H9 (cell line): ENCODE measurements at regions not wholly inside any gene's neighbourhood (a gene's known extent, or its start where the extent isn't known, plus 50 kb on each side); places are given as distances from the start of the nearest gene placed in this dataset.
"Not testable (repeated sequence)": the region's sequence is repeated elsewhere in the genome, so short reads cannot be mapped to it uniquely, and the experiment has no call there.

Experiments
- DNase-seq: peaks from one replicate; pipeline ENCODE4 v3.0.0-alpha.2; 2017
- H2AFZ ChIP-seq: one replicate; pipeline ENCODE4 v1.6.1; 2013; ENCODE audit warnings: mild to moderate bottlenecking, low read length, control low read depth, moderate library complexity
- H2AK5ac ChIP-seq: 2 replicates; pipeline ENCODE4 v1.6.1; 2013; ENCODE audit warnings: low read length, control low read depth, mixed read lengths; ENCODE audit not compliant: insufficient read length
- H2BK120ac ChIP-seq: one replicate; pipeline ENCODE4 v1.6.1; 2013; ENCODE audit warnings: low read depth, mild to moderate bottlenecking, low read length, control low read depth, inconsistent platforms; ENCODE audit not compliant: poor library complexity, severe bottlenecking
- H2BK12ac ChIP-seq: 2 replicates; pipeline ENCODE4 v1.6.1; 2013; ENCODE audit warnings: low read length, control low read depth, mixed read lengths, low read depth; ENCODE audit not compliant: insufficient read length
- H2BK15ac ChIP-seq: 2 replicates; pipeline ENCODE4 v1.6.1; 2013; ENCODE audit warnings: low read depth, low read length, control low read depth
- H2BK20ac ChIP-seq: one replicate; pipeline ENCODE4 v1.6.1; 2013; ENCODE audit warnings: low read depth, mild to moderate bottlenecking, low read length, control low read depth, inconsistent platforms; ENCODE audit not compliant: poor library complexity, severe bottlenecking
- H2BK5ac ChIP-seq: 2 replicates; pipeline ENCODE4 v1.6.1; 2013; ENCODE audit warnings: low read length, control low read depth, mixed read lengths; ENCODE audit not compliant: insufficient read length
- H3K14ac ChIP-seq: 2 replicates; pipeline ENCODE4 v1.6.1; 2013; ENCODE audit warnings: low read length, control low read depth; ENCODE audit not compliant: insufficient read depth
- H3K18ac ChIP-seq: 2 replicates; pipeline ENCODE4 v1.6.1; 2013; ENCODE audit warnings: low read depth, mild to moderate bottlenecking, mixed read lengths, low read length, control low read depth; ENCODE audit not compliant: insufficient read length
- H3K23ac ChIP-seq: 2 replicates; pipeline ENCODE4 v1.6.1; 2013; ENCODE audit warnings: low read length, control low read depth, mixed read lengths, low read depth; ENCODE audit not compliant: insufficient read length
- H3K23me2 ChIP-seq: 2 replicates; pipeline ENCODE4 v1.6.1; 2013; ENCODE audit warnings: low read depth, mild to moderate bottlenecking, mixed read lengths, low read length, control low read depth; ENCODE audit not compliant: insufficient read length, poor library complexity, severe bottlenecking
- H3K27ac ChIP-seq: 2 replicates; pipeline ENCODE4 v1.5.1; 2013; ENCODE audit warnings: low read length, control low read depth, mixed read lengths, low read depth; ENCODE audit not compliant: insufficient read length
- H3K27me3 ChIP-seq: 2 replicates; pipeline ENCODE4 v1.6.1; 2013; ENCODE audit warnings: low read length, control low read depth, inconsistent platforms; ENCODE audit not compliant: insufficient read depth
- H3K4ac ChIP-seq: 2 replicates; pipeline ENCODE4 v1.6.1; 2013; ENCODE audit warnings: low read depth, mild to moderate bottlenecking, control low read depth, inconsistent platforms, low read length, moderate library complexity
- H3K4me1 ChIP-seq: 2 replicates; pipeline ENCODE4 v1.6.1; 2013; ENCODE audit warnings: low read length, control low read depth, inconsistent platforms; ENCODE audit not compliant: insufficient read depth
- H3K4me2 ChIP-seq: 2 replicates; pipeline ENCODE4 v1.6.1; 2013; ENCODE audit warnings: low read length, control low read depth, mixed read lengths; ENCODE audit not compliant: insufficient read length, insufficient read depth
- H3K56ac ChIP-seq: 2 replicates; pipeline ENCODE4 v1.6.1; 2013; ENCODE audit warnings: low read depth, mild to moderate bottlenecking, mixed read lengths, low read length, control low read depth; ENCODE audit not compliant: insufficient read length
- H3K79me1 ChIP-seq: 2 replicates; pipeline ENCODE4 v1.6.1; 2013; ENCODE audit warnings: low read depth, mild to moderate bottlenecking, moderate library complexity, low read length, control low read depth, inconsistent platforms; ENCODE audit not compliant: insufficient read depth, poor library complexity, severe bottlenecking
- H3K79me2 ChIP-seq: 2 replicates; pipeline ENCODE4 v1.6.1; 2013; ENCODE audit warnings: low read length, control low read depth, inconsistent platforms; ENCODE audit not compliant: insufficient read depth
- H3K9ac ChIP-seq: 2 replicates; pipeline ENCODE4 v1.6.1; 2013; ENCODE audit warnings: low read length, control low read depth, mixed read lengths; ENCODE audit not compliant: insufficient read length; ENCODE audit errors: extremely low read depth
- H3K9me3 ChIP-seq: one replicate; pipeline ENCODE4 v1.6.1; 2013; ENCODE audit warnings: low read depth, low read length, inconsistent platforms; ENCODE audit not compliant: control insufficient read depth
- H3T11ph ChIP-seq: one replicate; pipeline ENCODE4 v1.6.1; 2013; ENCODE audit warnings: mild to moderate bottlenecking, low read length, control low read depth, inconsistent platforms
- H4K20me1 ChIP-seq: one replicate; pipeline ENCODE4 v1.6.1; 2013; ENCODE audit not compliant: control insufficient read depth, insufficient read length, insufficient read depth
- H4K5ac ChIP-seq: 2 replicates; pipeline ENCODE4 v1.6.1; 2013; ENCODE audit warnings: low read depth, mild to moderate bottlenecking, mixed read lengths, low read length, control low read depth; ENCODE audit not compliant: insufficient read length
- H4K8ac ChIP-seq: replicated peaks from 2 replicates; pipeline ENCODE4 v1.6.1; 2013; ENCODE audit warnings: low read length, control low read depth, mixed read lengths, low read depth; ENCODE audit not compliant: insufficient read length
- H4K91ac ChIP-seq: 2 replicates; pipeline ENCODE4 v1.6.1; 2013; ENCODE audit warnings: low read depth, mild to moderate bottlenecking, moderate library complexity, mixed read lengths, low read length, control low read depth; ENCODE audit not compliant: insufficient read length
- H3K27ac Mint-ChIP-seq, 3 experiments: 2 replicates in 2 of 3; 3 replicates in 1 of 3; pipeline ENCODE4 v1.8.0; 2020 to 2021; ENCODE audit warnings: mixed read lengths in 3 of 3, mild to moderate bottlenecking in 1 of 3, moderate library complexity in 1 of 3
- H3K27me3 Mint-ChIP-seq: 2 replicates; pipeline ENCODE4 v1.8.0; 2021; ENCODE audit warnings: low read depth, mild to moderate bottlenecking, moderate library complexity, mixed read lengths
- H3K36me3 Mint-ChIP-seq, 3 experiments: 2 replicates in 2 of 3; 3 replicates in 1 of 3; pipeline ENCODE4 v1.8.0; 2020 to 2021; ENCODE audit warnings: low read depth in 3 of 3, mixed read lengths in 3 of 3; ENCODE audit not compliant: insufficient read depth in 1 of 3
- H3K4me1 Mint-ChIP-seq, 2 experiments: 2 replicates each; pipeline ENCODE4 v1.8.0; 2020; ENCODE audit warnings: mixed read lengths in 2 of 2
- H3K4me3 Mint-ChIP-seq, 2 experiments: 2 replicates in 1 of 2; 3 replicates in 1 of 2; pipeline ENCODE4 v1.8.0; 2020 to 2021; ENCODE audit warnings: mild to moderate bottlenecking in 2 of 2, mixed read lengths in 2 of 2, moderate library complexity in 1 of 2
- H3K9me3 Mint-ChIP-seq, 2 experiments: 2 replicates in 1 of 2; 3 replicates in 1 of 2; pipeline ENCODE4 v1.8.0; 2020; ENCODE audit warnings: mild to moderate bottlenecking in 2 of 2, mixed read lengths in 2 of 2, moderate library complexity in 1 of 2
- CTCF ChIP-seq: fragments of 200-600 bp; sonication (generic); conservative IDR thresholded peaks from 3 replicates; pipeline ENCODE4 v1.8.0; 2021; ENCODE audit warnings: antibody characterized with exemption, mild to moderate bottlenecking
- WGBS: extraction: QIAGEN DNeasy Blood & Tissue Kit; methylation state at CpG from one replicate; pipeline ENCODE4 v1.1.7; 2013; ENCODE audit warnings: missing lambda C conversion rate, low lambda C conversion rate, mixed read lengths; ENCODE audit not compliant: insufficient read length; ENCODE audit errors: extremely low coverage; 5-methylcytosine and 5-hydroxymethylcytosine counted together

- DNase-seq, result peak; percentile 86
- H3K56ac ChIP-seq, H2BK12ac ChIP-seq, H3K27me3 ChIP-seq, H3K9ac ChIP-seq, H2BK20ac ChIP-seq, H3K79me1 ChIP-seq, H2AFZ ChIP-seq, H3K79me2 ChIP-seq, H3K4ac ChIP-seq, H4K20me1 ChIP-seq, H2BK5ac ChIP-seq, H2BK120ac ChIP-seq, H2AK5ac ChIP-seq, H3K9me3 ChIP-seq, H3K4me1 Mint-ChIP-seq, H3K27ac ChIP-seq, H3T11ph ChIP-seq, H3K36me3 Mint-ChIP-seq, H3K4me1 ChIP-seq, H3K23ac ChIP-seq, H3K23me2 ChIP-seq, H2BK15ac ChIP-seq, H3K18ac ChIP-seq, H4K91ac ChIP-seq, H4K5ac ChIP-seq, H4K8ac ChIP-seq: not testable (repeated sequence)
- WGBS, result no CpG with 5 or more reads among the region's 7 CpGs
- peak; percentile 50; the same call in 2 of the 3 replicates for TF ChIP-seq CTCF
- Histone ChIP-seq H3K14ac (0 out of 2 replicates have a peak overlapping the region, but pooled peaks have one; percentile 51), H3K4me2 (peak overlapping the region; percentile 6)
- Mint-ChIP-seq H3K27me3 (peaks cover 36% of the 10 kb centered on the region), H3K27ac (peak overlapping the region in 1 of 3 experiments; percentile 75; a peak in 1 of 7 replicates), H3K4me3 (peak overlapping the region; percentile 65 to 78; a peak in 4 of 5 replicates), H3K9me3 (peaks cover 5 to 13% of the 10 kb centered on the region in 2 experiments; a peak in 4 of 5 replicates)
Measured at GRCh38 chr6:28848756-28849155, 75.0 kb downstream of the TRIM27 start.
